Thyroid gland (tissue), 4 donors: ENCODE measurements at regions not wholly inside any gene's neighbourhood (a gene's known extent, or its start where the extent isn't known, plus 50 kb on each side); places are given as distances from the start of the nearest gene placed in this dataset.

Experiments
- CTCF ChIP-seq, 6 experiments: fragments of 200-600 bp in 3 of 6; fragments of 450-650 bp in 3 of 6; sonication (generic) in 3 of 6; IDR thresholded peaks; one replicate each; pipeline ENCODE4 v1.5.1; 2016 to 2019; ENCODE audit warnings: antibody characterized with exemption in 6 of 6, mild to moderate bottlenecking in 2 of 6, inconsistent platforms in 1 of 6, moderate library complexity in 1 of 6
- POLR2A ChIP-seq, 2 donors: fragments of 450-650 bp; IDR thresholded peaks; one replicate each; pipeline ENCODE4 v1.6.1; 2017; ENCODE audit warnings: antibody characterized with exemption in 2 of 2, mild to moderate bottlenecking in 2 of 2, moderate library complexity in 1 of 2

GRCh38 chr5:135266303-135266635, 132.8 kb downstream of the MACROH2A1 start:
- TF ChIP-seq CTCF (IDR thresholded peaks at IDR 0.05) (no peak), POLR2A (IDR thresholded peaks at IDR 0.05) (no peak)
